ENCODE measurements at regions not wholly inside any gene's neighbourhood (a gene's known extent, or its start where the extent isn't known, plus 50 kb on each side); places are given as distances from the start of the nearest gene placed in this dataset.
A peak's percentile ranks its signal among the peaks of the same experiment; 100 is the strongest.

- peaks cover 10 to 37% (median 18%) of the 10 kb centered on the region in 4 donors for H3K4me1 Mint-ChIP-seq
- ATAC-seq (no peak), DNase-seq (no peak)
- H3K9me3 Mint-ChIP-seq: no peaks in the 10 kb centered on the region
- POLR2A ChIA-PET: interaction anchor here (1.4 kb wide), 1 partner anchor 21 kb away, joined by 6 read pairs; no protein-coding TSS in a partner anchor
- H3K4me3 Mint-ChIP-seq: no peak overlapping the region
- no peaks in the 10 kb centered on the region for H3K27me3 Mint-ChIP-seq
- no peak overlapping the region for H3K27ac Mint-ChIP-seq
- no peaks in the 10 kb centered on the region for H3K36me3 Mint-ChIP-seq
Observed at GRCh38 chr6:14661691-14662090, 544.1 kb downstream of the CD83 start.

- no peaks in the 10 kb centered on the region for H3K9me3 Mint-ChIP-seq
- H3K36me3 Mint-ChIP-seq: no peaks in the 10 kb centered on the region
- H3K4me1 Mint-ChIP-seq: peaks cover 9 to 26% (median 16%) of the 10 kb centered on the region in 4 donors
- peak overlapping the region in 8 of 10 donors; percentile 7 to 54 (median 38) for H3K4me3 Mint-ChIP-seq
- no peaks in the 10 kb centered on the region for H3K27me3 Mint-ChIP-seq
- H3K27ac Mint-ChIP-seq: peak overlapping the region; percentile 29 to 88 (median 76)
- DNase-seq: peak in 8 of 10 donors; percentile 7 to 71 (median 37)
- ATAC-seq: peak; percentile 78 to 83
- POLR2A ChIA-PET: no interaction called here
Observed at GRCh38 chr6:14664112-14664601, 546.6 kb downstream of the CD83 start.

DNA sequence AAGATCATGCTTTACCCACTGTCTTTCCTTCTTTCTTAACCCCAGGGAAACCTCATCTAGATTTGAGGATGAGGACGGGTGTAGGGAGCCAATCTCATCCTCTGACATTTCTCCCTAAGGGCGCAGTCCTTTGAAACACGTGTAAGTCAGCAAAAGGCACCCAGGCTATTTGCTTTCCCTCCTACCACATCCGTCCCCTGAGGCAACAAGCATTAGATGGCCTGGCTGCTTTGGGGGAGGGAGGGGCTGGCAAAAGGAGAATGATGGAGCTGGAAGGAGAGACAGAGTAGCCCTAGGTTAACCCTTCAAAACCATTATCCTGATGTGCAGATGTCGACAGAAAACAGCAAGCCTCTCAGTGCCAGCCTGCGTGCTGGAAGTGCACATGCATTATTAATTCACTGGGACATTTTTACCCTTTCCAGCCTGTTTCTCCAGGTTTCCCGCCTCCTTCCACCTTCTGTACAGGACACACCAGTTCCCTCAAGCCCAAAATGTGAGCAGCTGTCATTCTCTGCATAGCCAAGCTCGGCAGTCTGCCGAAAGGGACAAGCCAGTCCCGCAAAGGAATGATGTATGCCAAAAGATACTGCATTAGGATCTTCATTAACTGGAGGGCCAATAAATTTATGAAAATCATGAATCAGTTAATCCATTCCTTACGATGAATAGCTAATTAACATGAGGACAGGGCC, 547.2 kb downstream of the CD83 start:
- POLR2A ChIA-PET: no interaction called here
- Mint-ChIP-seq H3K4me1 (peaks cover 9 to 26% (median 16%) of the 10 kb centered on the region in 4 donors), H3K27me3 (no peaks in the 10 kb centered on the region), H3K36me3 (no peaks in the 10 kb centered on the region), H3K9me3 (no peaks in the 10 kb centered on the region), H3K27ac (peak overlapping the region in 9 of 10 donors; percentile 35 to 88 (median 79)), H3K4me3 (peak overlapping the region in 9 of 10 donors; percentile 7 to 54 (median 36))
- ATAC-seq (peak in 1 of 2 donors; percentile 2), DNase-seq (no peak)

GRCh38 chr6:14665827-14666724, 548.5 kb downstream of the CD83 start:
- no peaks in the 10 kb centered on the region for H3K36me3 Mint-ChIP-seq
- H3K9me3 Mint-ChIP-seq: no peaks in the 10 kb centered on the region
- POLR2A ChIA-PET: no interaction called here
- peaks cover 9 to 28% (median 16%) of the 10 kb centered on the region in 4 donors for H3K4me1 Mint-ChIP-seq
- no peak for ATAC-seq
- peak overlapping the region in 4 of 10 donors; percentile 4 to 64 (median 26) for H3K27ac Mint-ChIP-seq
- H3K4me3 Mint-ChIP-seq: no peak overlapping the region
- no peaks in the 10 kb centered on the region for H3K27me3 Mint-ChIP-seq
- no peak for DNase-seq

DNA sequence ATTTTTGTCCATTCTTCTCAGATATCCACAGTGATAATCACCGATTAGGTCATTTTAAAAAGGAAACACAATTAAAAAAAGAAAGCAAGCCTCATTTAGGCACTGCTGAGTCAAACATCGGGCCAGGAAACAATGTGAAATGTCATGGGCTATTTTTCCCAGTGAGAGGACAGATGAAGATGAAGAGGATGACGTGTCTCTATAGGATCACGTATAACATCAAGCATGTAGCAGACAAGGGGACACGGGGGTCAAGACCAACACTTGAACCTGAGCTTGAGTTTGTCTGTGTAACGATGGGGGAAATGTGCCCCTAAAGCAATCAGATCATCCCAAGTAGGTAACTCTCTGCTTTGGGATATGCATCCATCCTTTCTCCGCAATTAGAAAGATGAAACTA, 553.2 kb downstream of the CD83 start:
- ATAC-seq (no peak), DNase-seq (no peak)
- no peak overlapping the region for H3K4me3 Mint-ChIP-seq
- H3K27ac Mint-ChIP-seq: no peak overlapping the region
- POLR2A ChIA-PET: no interaction called here
- no peaks in the 10 kb centered on the region for H3K9me3 Mint-ChIP-seq
- peaks cover 0 to 9% (median 2%) of the 10 kb centered on the region in 4 donors for H3K4me1 Mint-ChIP-seq
- no peaks in the 10 kb centered on the region for H3K27me3 Mint-ChIP-seq
- no peaks in the 10 kb centered on the region for H3K36me3 Mint-ChIP-seq

GRCh38 chr6:14671261-14671681, 553.7 kb downstream of the CD83 start:
- H3K36me3 Mint-ChIP-seq: no peaks in the 10 kb centered on the region
- no peak for DNase-seq
- H3K27ac Mint-ChIP-seq: peak overlapping the region in 1 of 10 donors; percentile 44
- no peak for ATAC-seq
- H3K27me3 Mint-ChIP-seq: no peaks in the 10 kb centered on the region
- POLR2A ChIA-PET: no interaction called here
- H3K9me3 Mint-ChIP-seq: no peaks in the 10 kb centered on the region
- no peak overlapping the region for H3K4me3 Mint-ChIP-seq
- peaks cover 0 to 6% (median under 1%) of the 10 kb centered on the region in 4 donors for H3K4me1 Mint-ChIP-seq

GRCh38 chr6:14671937-14672336, 554.4 kb downstream of the CD83 start:
- POLR2A ChIA-PET: no interaction called here
- H3K4me1 Mint-ChIP-seq: peaks cover 0 to 4% (median 0%) of the 10 kb centered on the region in 4 donors
- H3K27me3 Mint-ChIP-seq: no peaks in the 10 kb centered on the region
- H3K27ac Mint-ChIP-seq: no peak overlapping the region
- no peak overlapping the region for H3K4me3 Mint-ChIP-seq
- no peaks in the 10 kb centered on the region for H3K36me3 Mint-ChIP-seq
- no peak for DNase-seq
- H3K9me3 Mint-ChIP-seq: no peaks in the 10 kb centered on the region
- ATAC-seq: no peak

- H3K4me1 Mint-ChIP-seq: peaks cover 0 to 4% (median 1%) of the 10 kb centered on the region in 4 donors
- no peak for ATAC-seq
Observed at GRCh38 chr6:14673201-14673600, 555.6 kb downstream of the CD83 start.

DNA sequence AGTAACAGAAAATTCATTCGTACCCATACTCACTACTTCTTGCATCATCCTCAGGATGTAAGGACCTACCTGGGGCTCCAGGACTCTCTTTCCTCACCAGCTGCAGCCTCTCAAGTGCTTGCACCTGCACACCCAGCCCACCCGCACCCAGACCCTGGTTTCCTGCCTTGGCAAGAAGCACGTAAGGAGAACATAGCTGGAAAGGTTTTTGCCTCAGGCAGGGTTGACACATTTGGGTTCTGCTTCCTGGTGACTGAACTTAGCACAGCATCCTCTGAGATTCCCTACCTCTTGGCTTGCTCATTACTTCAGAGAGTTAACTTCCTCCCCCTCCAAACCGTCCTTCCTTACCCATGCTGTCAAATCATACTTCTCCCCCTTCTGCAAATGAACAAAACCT, 556.9 kb downstream of the CD83 start:
- Mint-ChIP-seq H3K4me3 (no peak overlapping the region), H3K4me1 (peaks cover 0 to 4% (median 1%) of the 10 kb centered on the region in 4 donors), H3K36me3 (no peaks in the 10 kb centered on the region), H3K9me3 (no peaks in the 10 kb centered on the region), H3K27me3 (no peaks in the 10 kb centered on the region), H3K27ac (no peak overlapping the region)
- POLR2A ChIA-PET: no interaction called here
- ATAC-seq (no peak), DNase-seq (no peak)

More at GRCh38 chr6:14673201-14673600, 555.6 kb downstream of the CD83 start:
- no peak for DNase-seq
- H3K27me3 Mint-ChIP-seq: no peaks in the 10 kb centered on the region
- POLR2A ChIA-PET: no interaction called here
- no peaks in the 10 kb centered on the region for H3K9me3 Mint-ChIP-seq
- H3K36me3 Mint-ChIP-seq: no peaks in the 10 kb centered on the region
- no peak overlapping the region for H3K4me3 Mint-ChIP-seq
- peak overlapping the region in 2 of 10 donors; percentile 15 to 39 for H3K27ac Mint-ChIP-seq

GRCh38 chr6:14674867-14675648, 557.5 kb downstream of the CD83 start:
- Mint-ChIP-seq H3K4me3 (no peak overlapping the region), H3K27me3 (no peaks in the 10 kb centered on the region), H3K27ac (no peak overlapping the region), H3K36me3 (no peaks in the 10 kb centered on the region), H3K9me3 (no peaks in the 10 kb centered on the region), H3K4me1 (peaks cover 0 to 4% (median 1%) of the 10 kb centered on the region in 4 donors)
- DNase-seq (no peak), ATAC-seq (no peak)
- POLR2A ChIA-PET: no interaction called here

GRCh38 chr6:14676064-14676463, 558.5 kb downstream of the CD83 start:
- no peak overlapping the region for H3K27ac Mint-ChIP-seq
- H3K9me3 Mint-ChIP-seq: no peaks in the 10 kb centered on the region
- DNase-seq: no peak
- POLR2A ChIA-PET: no interaction called here
- H3K4me3 Mint-ChIP-seq: no peak overlapping the region
- peaks cover 0 to 3% (median 1%) of the 10 kb centered on the region in 4 donors for H3K4me1 Mint-ChIP-seq
- no peaks in the 10 kb centered on the region for H3K27me3 Mint-ChIP-seq
- no peaks in the 10 kb centered on the region for H3K36me3 Mint-ChIP-seq
- no peak for ATAC-seq

DNA sequence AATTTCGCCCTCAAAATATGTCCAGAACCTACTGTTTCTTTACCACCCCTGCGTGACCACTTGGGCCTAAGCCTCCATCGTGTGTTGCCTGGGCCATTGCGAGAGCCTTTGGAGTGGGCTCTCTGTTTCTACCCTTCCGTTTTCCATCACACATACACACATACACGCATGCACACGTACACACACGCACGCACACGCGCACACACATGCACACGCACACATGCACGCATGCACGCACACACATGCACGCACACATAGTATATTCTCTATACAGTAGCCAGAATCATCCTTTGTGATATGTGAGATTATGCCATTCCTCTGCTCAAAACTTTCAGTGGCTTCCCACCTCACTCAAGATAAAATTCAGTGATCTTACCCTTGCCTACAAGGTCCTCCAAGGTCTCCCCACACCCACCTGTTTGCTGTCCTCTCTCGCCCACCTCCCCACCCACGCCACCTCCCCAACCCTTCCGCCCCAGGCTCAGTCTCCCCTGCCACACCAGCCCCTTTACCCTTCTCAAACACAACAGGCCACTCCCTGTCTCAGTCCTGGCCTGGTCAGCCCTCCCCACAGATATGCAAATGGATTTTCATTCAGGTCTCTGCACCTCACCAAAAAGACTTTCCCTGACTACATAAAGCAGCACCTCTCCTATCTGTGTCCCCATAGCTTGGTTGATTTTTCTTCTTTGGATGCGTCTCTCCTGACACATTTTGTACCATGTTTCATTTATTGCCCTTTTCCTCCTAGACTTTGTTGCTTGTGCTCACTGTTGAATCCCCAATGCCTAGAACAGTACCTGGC, 559.6 kb downstream of the CD83 start:
- POLR2A ChIA-PET: no interaction called here
- peaks cover 0 to under 1% (median 0%) of the 10 kb centered on the region in 5 donors for H3K27me3 Mint-ChIP-seq

More for the DNA sequence above, 559.6 kb downstream of the CD83 start:
- peaks cover 0 to 3% (median 1%) of the 10 kb centered on the region in 4 donors for H3K4me1 Mint-ChIP-seq
- DNase-seq (no peak), ATAC-seq (no peak)
- H3K9me3 Mint-ChIP-seq: no peaks in the 10 kb centered on the region
- no peak overlapping the region for H3K27ac Mint-ChIP-seq
- no peak overlapping the region for H3K4me3 Mint-ChIP-seq
- H3K36me3 Mint-ChIP-seq: no peaks in the 10 kb centered on the region

Measured in naive thymus-derived CD8-positive, alpha-beta T cell (primary cell).